ENCODE measurements at regions not wholly inside any gene's neighbourhood (a gene's known extent, or its start where the extent isn't known, plus 50 kb on each side); places are given as distances from the start of the nearest gene placed in this dataset.

GRCh38 chr11:26914968-26915367 is 78.9 kb upstream of the FIBIN start:
- ATAC-seq: peak; percentile 94
- TF ChIP-seq FOXM1 (IDR thresholded peaks at IDR 0.05; ENCODE audit: low read depth, low read length) (no peak), CUX1 (IDR thresholded peaks at IDR 0.05; ENCODE audit: insufficient replicate concordance, low read depth, low read length) (no peak), SRF (IDR thresholded peaks at IDR 0.05; ENCODE audit: low read depth in 2 of 2, low read length in 2 of 2) (no peak), GABPA (IDR thresholded peaks at IDR 0.05; ENCODE audit: low read depth) (0 out of 2 replicates have a peak, but pooled peaks have one; percentile 12), ZNF24 (IDR thresholded peaks at IDR 0.05) (0 out of 2 replicates have a peak, but pooled peaks have one; percentile 54), RBBP5 (conservative IDR thresholded peaks at IDR 0.05) (no peak), WRNIP1 (IDR thresholded peaks at IDR 0.05; ENCODE audit: borderline replicate concordance, low read depth, low read length) (no peak), TBL1XR1 (IDR thresholded peaks at IDR 0.05; ENCODE audit: low read depth, low read length) (0 out of 2 replicates have a peak, but pooled peaks have one; percentile 22), RUNX3 (IDR thresholded peaks at IDR 0.05; ENCODE audit: low read length) (peak; percentile 64), SUZ12 (IDR thresholded peaks at IDR 0.05; ENCODE audit: unreplicated experiment) (no peak), LARP7 (IDR thresholded peaks at IDR 0.05) (no peak), PBX3 (IDR thresholded peaks at IDR 0.05; ENCODE audit: insufficient replicate concordance, low read depth, low read length) (no peak), MYC (IDR thresholded peaks at IDR 0.05; ENCODE audit: insufficient read depth, insufficient read length, insufficient replicate concordance, low read length, severe bottlenecking) (no peak), CBX5 (IDR thresholded peaks at IDR 0.05; ENCODE audit: low read depth) (no peak), STAT3 (IDR thresholded peaks at IDR 0.05; ENCODE audit: low read depth, low read length) (no peak), BRCA1 (IDR thresholded peaks at IDR 0.05; ENCODE audit: low read depth, low read length) (no peak), E4F1 (IDR thresholded peaks at IDR 0.05; ENCODE audit: borderline replicate concordance, partially characterized antibody) (no peak)

More at GRCh38 chr11:26914968-26915367, 78.9 kb upstream of the FIBIN start:
- H3K9ac ChIP-seq (ENCODE audit: control insufficient read depth, insufficient read depth, low read length): no peak overlapping the region
- H3K79me2 ChIP-seq (ENCODE audit: control insufficient read depth, insufficient read depth, low read length): no peaks in the 10 kb centered on the region
- intact Hi-C loops (cut with micrococcal nuclease; ENCODE audit: unreplicated experiment) (no loop called here), in situ Hi-C loops (cut with MboI) (no loop called here)
- WGBS (ENCODE audit: insufficient coverage, insufficient replicate concordance, low lambda C conversion rate, missing lambda C conversion rate): 18% methylated on average over 6 of the region's 6 CpGs
- ChIA-PET CTCF (no interaction called here), RAD21 (ENCODE audit: unreplicated experiment) (no interaction called here), POLR2A (no interaction called here), SMC1A (ENCODE audit: uncharacterized antibody, unreplicated experiment) (no interaction called here)
- H3K27me3 ChIP-seq (replicated peaks in 1 of 2; ENCODE audit: control insufficient read depth in 2 of 2, insufficient read depth in 2 of 2, low read length in 1 of 2): no peaks in the 10 kb centered on the region
- H4K20me1 ChIP-seq (ENCODE audit: control insufficient read depth, insufficient read depth): no peaks in the 10 kb centered on the region
- no peak overlapping the region for H3K4me3 ChIP-seq
- H3K27ac ChIP-seq (ENCODE audit: control insufficient read depth, insufficient read depth): no peak overlapping the region
- no peaks in the 10 kb centered on the region for H3K36me3 ChIP-seq (ENCODE audit: control insufficient read depth in 2 of 2, insufficient read depth in 2 of 2, low read length in 1 of 2)
- FAIRE-seq (no peak), DNase-seq (ENCODE audit: low read depth, low spot score) (peak; percentile 13)
- no peaks in the 10 kb centered on the region; the same call in 2 of the 3 replicates for H3K9me3 ChIP-seq (replicated peaks; ENCODE audit: control insufficient read depth, insufficient read depth, low read length)
- H3K4me2 ChIP-seq (ENCODE audit: control insufficient read depth, insufficient read depth): no peak overlapping the region
- no peaks in the 10 kb centered on the region for H3K4me1 ChIP-seq (ENCODE audit: control insufficient read depth, insufficient read depth, low read length)
- no TSS peak for BruUV-seq (replicated peaks)
- no peak overlapping the region for H2AFZ ChIP-seq (ENCODE audit: control insufficient read depth, low read depth, low read length)

All from GM12878 (cell line).